K562 (cell line): ENCODE measurements at regions not wholly inside any gene's neighbourhood (a gene's known extent, or its start where the extent isn't known, plus 50 kb on each side); places are given as distances from the start of the nearest gene placed in this dataset.

Experiments
- ATAC-seq: fragments of 200-7000 bp; cut with Tn5 transposase; 3 replicates; pipeline ENCODE4 v1.9.1; 2020; ENCODE audit warnings: moderate library complexity
- BruUV-seq: library from RNA; stranded (reverse); fragments of 400-500 nt; replicated peaks from 2 replicates; lab custom pipeline; 2021; lab: Mats Ljungman, UMichigan
- CTCF ChIA-PET: fragments of 300-600 bp; formaldehyde crosslinking; extraction: SDS; loops from one replicate; lab custom pipeline; 2021; ENCODE audit warnings: low intra/inter-chr PET ratio; lab: Yijun Ruan, JAX
- POLR2A ChIA-PET: fragments of 300-600, 350-650 bp; sonication (Branson Sonifier 250); formaldehyde crosslinking; extraction: SDS; loops from one replicate; lab custom pipeline; 2021; ENCODE audit warnings: antibody characterized with exemption, inconsistent platforms; lab: Yijun Ruan, JAX
- DNase-seq, 4 experiments: peaks; one replicate each; pipeline versions ENCODE4 v3.0.0 to v3.0.0-alpha.2; 2011 to 2018; ENCODE audit warnings: low spot score in 3 of 4, mixed read lengths in 3 of 4; ENCODE audit errors: extremely low read depth in 1 of 4
- FAIRE-seq: peaks from 2 replicates; lab custom pipeline; 2011; peaks lifted over from hg19 to GRCh38; lab: Jason Lieb, UNC
- H2AFZ ChIP-seq: 2 replicates; pipeline ENCODE4 v1.6.0; 2011; ENCODE audit warnings: low read depth, low read length, control low read depth, inconsistent platforms
- H3K27ac ChIP-seq: fragments of 200-600 bp; 3 replicates; pipeline ENCODE4 v1.8.0; 2011; ENCODE audit warnings: low read depth, mild to moderate bottlenecking, control low read depth, inconsistent platforms, low read length, moderate library complexity, mixed read lengths; ENCODE audit errors: extremely low read depth
- H3K27me3 ChIP-seq, 2 experiments: fragments of 300-600 bp in 1 of 2; 2 replicates in 1 of 2; 3 replicates in 1 of 2; pipeline versions ENCODE4 v1.6.0 to v1.8.0; 2011; ENCODE audit warnings: inconsistent platforms in 2 of 2, low read length in 2 of 2, mild to moderate bottlenecking in 1 of 2, mixed read lengths in 1 of 2, moderate library complexity in 1 of 2; ENCODE audit not compliant: control insufficient read depth in 2 of 2, insufficient read depth in 2 of 2
- H3K36me3 ChIP-seq: fragments of 300-600 bp; 3 replicates; pipeline ENCODE4 v1.8.0; 2011; ENCODE audit warnings: mild to moderate bottlenecking, low read length, inconsistent platforms; ENCODE audit not compliant: control insufficient read depth, insufficient read depth
- H3K4me1 ChIP-seq, 2 experiments: fragments of 200-600 bp in 1 of 2; replicated peaks in 1 of 2; 2 replicates in 1 of 2; 3 replicates in 1 of 2; pipeline versions ENCODE4 v1.5.1 to v1.8.0; 2011; ENCODE audit warnings: inconsistent platforms in 2 of 2, low read length in 2 of 2, mild to moderate bottlenecking in 1 of 2, mixed read lengths in 1 of 2, moderate library complexity in 1 of 2; ENCODE audit not compliant: control insufficient read depth in 2 of 2, insufficient read depth in 2 of 2
- H3K4me2 ChIP-seq: 2 replicates; pipeline ENCODE4 v1.6.1; 2011; ENCODE audit warnings: low read length, control low read depth, inconsistent platforms, mixed read lengths; ENCODE audit not compliant: insufficient read depth
- H3K4me3 ChIP-seq: fragments of 200-600 bp; sonication (generic), shearing (Covaris generic); 2 replicates; pipeline ENCODE4 v1.5.1; 2016; ENCODE audit warnings: control low read depth, inconsistent platforms
- H3K79me2 ChIP-seq: fragments of 200-600 bp; 3 replicates; pipeline ENCODE4 v1.8.0; 2011; ENCODE audit warnings: low read length, inconsistent platforms; ENCODE audit not compliant: control insufficient read depth, insufficient read depth
- H3K9ac ChIP-seq, 2 experiments: 2 replicates each; pipeline versions ENCODE4 v1.6.0 to v1.6.1; 2011; ENCODE audit warnings: low read depth in 2 of 2, low read length in 2 of 2, control low read depth in 1 of 2, inconsistent platforms in 1 of 2, mild to moderate bottlenecking in 1 of 2, mixed read lengths in 1 of 2; ENCODE audit not compliant: insufficient read depth in 1 of 2
- H3K9me1 ChIP-seq: one replicate; pipeline ENCODE4 v1.6.0; 2011; ENCODE audit warnings: inconsistent platforms, mild to moderate bottlenecking, low read length, moderate library complexity; ENCODE audit not compliant: control insufficient read depth, insufficient read depth
- H3K9me3 ChIP-seq: replicated peaks from 2 replicates; pipeline ENCODE4 v1.5.1; 2011; ENCODE audit warnings: low read depth, low read length, inconsistent platforms; ENCODE audit not compliant: control insufficient read depth, insufficient read depth
- H4K20me1 ChIP-seq: replicated peaks from 2 replicates; pipeline ENCODE4 v1.6.1; 2011; ENCODE audit warnings: low read length, inconsistent platforms, mixed read lengths; ENCODE audit not compliant: control insufficient read depth, insufficient read depth
- ASH1L ChIP-seq: fragments of 450-650 bp; IDR thresholded peaks from 2 replicates; pipeline ENCODE4 v1.6.1; 2018; ENCODE audit warnings: borderline replicate concordance, mild to moderate bottlenecking, low read depth; ENCODE audit not compliant: partially characterized antibody
- ESRRB ChIP-seq: fragments of 250-450 bp; sonication (Bioruptor Pico); IDR thresholded peaks from 2 replicates; pipeline ENCODE4 v1.5.0; 2020; ENCODE audit warnings: mild to moderate bottlenecking, moderate library complexity, borderline replicate concordance
- FOXA3 ChIP-seq, 2 experiments: fragments of 450-650 bp in 1 of 2; sonication (generic) in 1 of 2; formaldehyde crosslinking; IDR thresholded peaks in 1 of 2; conservative IDR thresholded peaks in 1 of 2; 2 replicates each; pipeline versions ENCODE4 v1.4.0 to v1.8.0; 2020 to 2022; ENCODE audit warnings: mild to moderate bottlenecking in 2 of 2, missing genetic modification reagents in 1 of 2
- HSF4 ChIP-seq: fragments of 250-450 bp; sonication (Bioruptor Pico); IDR thresholded peaks from 2 replicates; pipeline ENCODE4 v2.1.2; 2022; ENCODE audit warnings: mild to moderate bottlenecking, moderate library complexity, borderline replicate concordance
- ID3 ChIP-seq, 2 experiments: fragments of 250-450 bp in 1 of 2; fragments of 450-650 bp in 1 of 2; sonication (Bioruptor Pico) in 1 of 2; IDR thresholded peaks; 2 replicates each; pipeline versions ENCODE4 v1.6.1 to v1.8.0; 2016 to 2021; ENCODE audit warnings: mild to moderate bottlenecking in 2 of 2, moderate library complexity in 2 of 2, missing compliant biosample characterization in 1 of 2, missing genetic modification characterization in 1 of 2
- KAT2B ChIP-seq: IDR thresholded peaks from one replicate; pipeline ENCODE4 v1.6.1; 2012; ENCODE audit warnings: low read depth, mild to moderate bottlenecking, control low read depth, inconsistent platforms, low read length, moderate library complexity
- MAFK ChIP-seq: IDR thresholded peaks from 2 replicates; pipeline ENCODE4 v1.6.1; 2011; ENCODE audit warnings: low read length, improper control_type of control experiment
- NFIX ChIP-seq: fragments of 250-450 bp; sonication (Bioruptor Pico); IDR thresholded peaks from 2 replicates; pipeline ENCODE4 v1.4.0; 2020; ENCODE audit warnings: low read depth, mild to moderate bottlenecking, moderate library complexity
- RFX7 ChIP-seq: fragments of 250-450 bp; sonication (Bioruptor Pico); IDR thresholded peaks from 2 replicates; pipeline ENCODE4 v1.5.1; 2021; ENCODE audit warnings: mild to moderate bottlenecking
- TEAD4 ChIP-seq, 2 experiments: sonication (generic) in 1 of 2; formaldehyde crosslinking in 1 of 2; IDR thresholded peaks; 2 replicates each; pipeline versions ENCODE4 v1.6.1 to v1.8.0; 2012 to 2022; ENCODE audit warnings: borderline replicate concordance in 1 of 2, inconsistent platforms in 1 of 2, low read length in 1 of 2, mild to moderate bottlenecking in 1 of 2, missing genetic modification reagents in 1 of 2
- in situ Hi-C: fragments of 300-500 bp; cut with MboI; formaldehyde crosslinking; loops from 4 replicates; pipeline ENCODE4 v1.15.0; 2018; ENCODE audit warnings: inconsistent platforms, mixed read lengths
- intact Hi-C: fragments of 100-400 bp; cut with micrococcal nuclease; formaldehyde crosslinking; loops from 2 replicates; pipeline ENCODE4 v1.14.2; 2022
- TF ChIP-seq, protein P1 (sequence below): fragments of 450-650 bp; IDR thresholded peaks from 2 replicates; pipeline ENCODE4 v1.6.1; 2016; ENCODE audit warnings: borderline replicate concordance
- TF ChIP-seq, protein P2 (sequence below): sonication (generic); formaldehyde crosslinking; IDR thresholded peaks from 2 replicates; pipeline ENCODE4 v1.8.1; 2023; ENCODE audit warnings: missing genetic modification reagents, mild to moderate bottlenecking, borderline replicate concordance

GRCh38 chr5:30267026-30267425 lies 926.5 kb upstream of the CDH6 start:
- CTCF ChIA-PET = no interaction called here

More at GRCh38 chr5:30267026-30267425, 926.5 kb upstream of the CDH6 start:
- Histone ChIP-seq H3K9ac (no peak overlapping the region), H3K4me2 (no peak overlapping the region), H3K9me3 (no peaks in the 10 kb centered on the region), H3K79me2 (no peaks in the 10 kb centered on the region), H3K27ac (no peak overlapping the region), H3K27me3 (no peaks in the 10 kb centered on the region), H3K9me1 (no peaks in the 10 kb centered on the region), H3K36me3 (no peaks in the 10 kb centered on the region), H2AFZ (no peak overlapping the region), H3K4me3 (no peak overlapping the region), H4K20me1 (no peaks in the 10 kb centered on the region), H3K4me1 (no peaks in the 10 kb centered on the region)
- in situ Hi-C loops (no loop called here), intact Hi-C loops (no loop called here)
- BruUV-seq = no TSS peak
- TF ChIP-seq FOXA3 (CRISPR knock-in tag; conservative IDR thresholded peaks at IDR 0.05 in 1 of 2, IDR thresholded peaks at IDR 0.05 in 1 of 2) (no peak), NFIX (CRISPR knock-in tag) (no peak), ASH1L (no peak), RFX7 (CRISPR knock-in tag) (no peak), HSF4 (no peak), ID3 (CRISPR knock-in tag; IDR thresholded peaks at IDR 0.05) (no peak), ID3 (tag; IDR thresholded peaks at IDR 0.05) (no peak), TEAD4 (IDR thresholded peaks at IDR 0.05; ENCODE audit: low read length) (no peak), TEAD4 (CRISPR knock-in tag; IDR thresholded peaks at IDR 0.05; ENCODE audit: borderline replicate concordance) (no peak), MAFK (no peak), KAT2B (no peak), ESRRB (no peak)
- TF ChIP-seq, protein P1, sequence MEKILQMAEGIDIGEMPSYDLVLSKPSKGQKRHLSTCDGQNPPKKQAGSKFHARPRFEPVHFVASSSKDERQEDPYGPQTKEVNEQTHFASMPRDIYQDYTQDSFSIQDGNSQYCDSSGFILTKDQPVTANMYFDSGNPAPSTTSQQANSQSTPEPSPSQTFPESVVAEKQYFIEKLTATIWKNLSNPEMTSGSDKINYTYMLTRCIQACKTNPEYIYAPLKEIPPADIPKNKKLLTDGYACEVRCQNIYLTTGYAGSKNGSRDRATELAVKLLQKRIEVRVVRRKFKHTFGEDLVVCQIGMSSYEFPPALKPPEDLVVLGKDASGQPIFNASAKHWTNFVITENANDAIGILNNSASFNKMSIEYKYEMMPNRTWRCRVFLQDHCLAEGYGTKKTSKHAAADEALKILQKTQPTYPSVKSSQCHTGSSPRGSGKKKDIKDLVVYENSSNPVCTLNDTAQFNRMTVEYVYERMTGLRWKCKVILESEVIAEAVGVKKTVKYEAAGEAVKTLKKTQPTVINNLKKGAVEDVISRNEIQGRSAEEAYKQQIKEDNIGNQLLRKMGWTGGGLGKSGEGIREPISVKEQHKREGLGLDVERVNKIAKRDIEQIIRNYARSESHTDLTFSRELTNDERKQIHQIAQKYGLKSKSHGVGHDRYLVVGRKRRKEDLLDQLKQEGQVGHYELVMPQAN = no peak
- TF ChIP-seq, protein P2, sequence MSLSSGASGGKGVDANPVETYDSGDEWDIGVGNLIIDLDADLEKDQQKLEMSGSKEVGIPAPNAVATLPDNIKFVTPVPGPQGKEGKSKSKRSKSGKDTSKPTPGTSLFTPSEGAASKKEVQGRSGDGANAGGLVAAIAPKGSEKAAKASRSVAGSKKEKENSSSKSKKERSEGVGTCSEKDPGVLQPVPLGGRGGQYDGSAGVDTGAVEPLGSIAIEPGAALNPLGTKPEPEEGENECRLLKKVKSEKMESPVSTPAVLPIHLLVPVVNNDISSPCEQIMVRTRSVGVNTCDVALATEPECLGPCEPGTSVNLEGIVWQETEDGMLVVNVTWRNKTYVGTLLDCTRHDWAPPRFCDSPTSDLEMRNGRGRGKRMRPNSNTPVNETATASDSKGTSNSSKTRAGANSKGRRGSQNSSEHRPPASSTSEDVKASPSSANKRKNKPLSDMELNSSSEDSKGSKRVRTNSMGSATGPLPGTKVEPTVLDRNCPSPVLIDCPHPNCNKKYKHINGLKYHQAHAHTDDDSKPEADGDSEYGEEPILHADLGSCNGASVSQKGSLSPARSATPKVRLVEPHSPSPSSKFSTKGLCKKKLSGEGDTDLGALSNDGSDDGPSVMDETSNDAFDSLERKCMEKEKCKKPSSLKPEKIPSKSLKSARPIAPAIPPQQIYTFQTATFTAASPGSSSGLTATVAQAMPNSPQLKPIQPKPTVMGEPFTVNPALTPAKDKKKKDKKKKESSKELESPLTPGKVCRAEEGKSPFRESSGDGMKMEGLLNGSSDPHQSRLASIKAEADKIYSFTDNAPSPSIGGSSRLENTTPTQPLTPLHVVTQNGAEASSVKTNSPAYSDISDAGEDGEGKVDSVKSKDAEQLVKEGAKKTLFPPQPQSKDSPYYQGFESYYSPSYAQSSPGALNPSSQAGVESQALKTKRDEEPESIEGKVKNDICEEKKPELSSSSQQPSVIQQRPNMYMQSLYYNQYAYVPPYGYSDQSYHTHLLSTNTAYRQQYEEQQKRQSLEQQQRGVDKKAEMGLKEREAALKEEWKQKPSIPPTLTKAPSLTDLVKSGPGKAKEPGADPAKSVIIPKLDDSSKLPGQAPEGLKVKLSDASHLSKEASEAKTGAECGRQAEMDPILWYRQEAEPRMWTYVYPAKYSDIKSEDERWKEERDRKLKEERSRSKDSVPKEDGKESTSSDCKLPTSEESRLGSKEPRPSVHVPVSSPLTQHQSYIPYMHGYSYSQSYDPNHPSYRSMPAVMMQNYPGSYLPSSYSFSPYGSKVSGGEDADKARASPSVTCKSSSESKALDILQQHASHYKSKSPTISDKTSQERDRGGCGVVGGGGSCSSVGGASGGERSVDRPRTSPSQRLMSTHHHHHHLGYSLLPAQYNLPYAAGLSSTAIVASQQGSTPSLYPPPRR = no peak
- FAIRE-seq (no peak), DNase-seq (no peak), ATAC-seq (no peak)
- POLR2A ChIA-PET = no interaction called here
